GM18873 (cell line): ENCODE measurements at regions not wholly inside any gene's neighbourhood (a gene's known extent, or its start where the extent isn't known, plus 50 kb on each side); places are given as distances from the start of the nearest gene placed in this dataset.
A peak's percentile ranks its signal among the peaks of the same experiment; 100 is the strongest.

Experiments
- ATAC-seq: cut with Tn5 transposase; IDR thresholded peaks from one replicate; pipeline ENCODE4 v1.9.1; 2021; ENCODE audit warnings: mild to moderate bottlenecking, moderate library complexity, moderate number of reproducible peaks; ENCODE audit not compliant: unreplicated experiment, low FRiP score

GRCh38 chr3:31240466-31240865, 292.3 kb upstream of the STT3B start:
- ATAC-seq = no peak

DNA sequence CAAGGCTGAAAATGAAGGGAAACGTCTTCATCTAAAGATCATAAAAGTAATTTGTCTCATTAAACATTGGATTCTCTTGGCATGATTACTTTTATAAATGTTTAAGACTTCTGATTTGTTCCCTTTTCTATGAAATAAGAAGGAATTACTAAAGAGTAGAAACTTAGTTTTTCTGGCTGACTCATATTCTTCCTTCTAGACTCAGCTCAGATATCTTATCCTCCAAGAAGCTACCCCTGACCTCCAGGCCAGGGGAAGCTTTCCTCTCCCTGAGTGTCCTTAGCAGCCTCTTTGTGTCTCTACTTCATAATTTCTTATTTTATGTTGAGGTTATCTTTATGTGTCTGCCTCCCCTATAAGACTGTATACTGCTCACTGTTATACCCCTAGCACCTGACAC, 291.9 kb upstream of the STT3B start:
- no peak for ATAC-seq

GRCh38 chr3:31241533-31241932, 291.2 kb upstream of the STT3B start:
- ATAC-seq = no peak

DNA sequence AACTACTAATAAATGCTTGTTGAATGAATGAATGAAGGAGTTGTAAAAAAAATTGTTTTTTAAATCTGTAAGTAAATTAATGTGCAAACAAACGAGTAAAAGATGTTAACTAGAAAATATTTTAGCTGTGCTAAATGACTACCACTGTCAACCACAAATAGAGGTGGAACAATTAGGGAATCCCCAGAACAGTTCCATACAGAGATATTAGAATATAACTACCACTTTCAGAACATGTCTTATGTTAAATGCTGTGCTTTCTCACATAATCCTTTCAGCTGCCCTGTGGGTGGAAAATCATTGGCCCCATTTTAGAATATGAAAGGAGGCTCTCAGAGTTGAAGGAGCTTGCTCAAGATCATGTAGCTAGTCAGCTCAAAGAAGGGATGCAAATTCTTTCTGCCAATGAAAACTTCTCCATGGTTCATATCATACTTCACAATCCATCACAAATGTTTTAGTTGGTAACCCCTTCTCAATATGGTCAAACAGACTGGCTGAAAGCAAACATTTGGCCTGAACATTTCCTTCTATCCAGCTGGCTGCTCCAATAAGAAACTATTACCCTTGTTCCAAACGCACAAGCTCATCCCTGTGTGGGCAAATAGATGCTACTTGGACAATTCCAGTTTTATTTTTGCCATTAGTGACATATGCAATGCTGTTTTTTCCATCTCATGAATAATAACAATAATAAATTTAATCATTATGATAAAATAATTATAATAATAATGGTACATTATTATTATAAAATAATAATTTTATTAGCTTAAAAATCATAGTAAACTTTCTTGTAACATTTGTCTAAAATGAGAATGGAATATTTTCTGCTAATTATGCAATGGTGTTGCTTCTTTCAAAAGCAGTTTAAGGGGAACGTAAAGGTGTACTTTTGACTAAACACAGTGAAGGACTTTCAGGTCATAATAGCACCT, 290.4 kb upstream of the STT3B start:
- ATAC-seq = peak; percentile 74

- ATAC-seq = no peak
Observed at GRCh38 chr3:31244929-31245817, 287.6 kb upstream of the STT3B start.

GRCh38 chr3:31246293-31247062, 286.2 kb upstream of the STT3B start:
- no peak for ATAC-seq

DNA sequence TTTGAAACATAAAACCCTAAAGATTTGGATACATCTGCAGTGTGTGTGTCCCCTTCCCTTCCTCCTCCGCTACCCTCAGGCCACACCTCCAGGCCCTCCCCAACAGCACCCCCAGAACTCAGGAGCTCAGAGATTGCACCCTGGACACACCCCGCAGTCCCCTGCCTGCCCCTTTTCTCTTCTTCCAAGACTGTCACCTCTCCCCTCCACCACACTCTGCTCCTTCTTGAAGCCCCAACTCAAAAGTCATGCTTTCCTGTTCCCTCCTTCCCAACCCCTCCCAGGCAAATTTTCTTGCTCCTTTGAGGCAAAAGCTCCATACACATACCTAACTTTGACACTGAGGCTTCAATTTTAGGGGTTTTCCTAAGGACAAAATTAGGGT, 285.7 kb upstream of the STT3B start:
- ATAC-seq = no peak

- peak; percentile 68 for ATAC-seq
Observed at GRCh38 chr3:31247850-31248562, 284.7 kb upstream of the STT3B start.

- peak; percentile 3 for ATAC-seq
Observed at GRCh38 chr3:31248563-31248992, 284.1 kb upstream of the STT3B start.

DNA sequence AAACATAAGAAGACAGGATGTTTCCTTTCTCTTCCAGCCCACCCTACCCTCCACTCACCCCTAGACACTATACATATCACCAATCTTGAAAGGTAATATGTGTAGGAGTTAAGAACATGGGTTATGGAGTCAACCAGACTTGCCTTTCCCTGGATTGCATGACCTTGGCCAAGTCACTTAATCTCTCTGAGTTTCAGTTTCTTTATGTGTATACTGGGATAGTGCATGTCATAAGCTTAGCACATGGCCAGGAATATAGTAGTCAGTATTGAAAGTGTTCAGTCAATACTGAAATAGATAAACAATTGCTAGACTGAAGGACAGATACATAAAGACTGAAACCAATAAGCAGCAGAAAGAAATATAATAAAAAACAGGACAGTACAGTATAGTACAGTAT, 283.2 kb upstream of the STT3B start:
- no peak for ATAC-seq

GRCh38 chr3:31250116-31250777, 282.5 kb upstream of the STT3B start:
- ATAC-seq = no peak

- no peak for ATAC-seq
Observed at GRCh38 chr3:31251083-31251482, 281.6 kb upstream of the STT3B start.

GRCh38 chr3:31252216-31253185, 280.2 kb upstream of the STT3B start:
- peak; percentile 33 for ATAC-seq

GRCh38 chr3:31253782-31254181, 278.9 kb upstream of the STT3B start:
- no peak for ATAC-seq

DNA sequence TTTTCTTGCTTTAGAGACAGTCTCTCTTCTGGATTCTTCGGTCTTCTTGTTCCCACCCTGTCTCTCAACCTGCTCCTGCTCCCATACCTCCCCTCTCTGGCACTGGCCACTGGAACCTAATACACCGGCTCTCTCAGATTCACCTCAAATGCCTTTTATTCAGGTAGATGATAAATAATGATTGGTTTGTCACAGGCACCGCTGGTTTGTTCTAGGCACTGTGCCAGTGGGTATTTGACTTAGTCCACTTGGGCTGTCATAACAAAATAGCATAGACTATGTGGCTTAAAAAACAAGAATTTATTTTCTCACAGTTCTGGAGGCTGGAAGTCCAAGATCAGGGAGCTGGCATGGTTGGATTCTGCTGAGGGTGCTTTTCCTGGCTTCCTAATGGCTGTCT, 278.2 kb upstream of the STT3B start:
- ATAC-seq = no peak

- no peak for ATAC-seq
Observed at GRCh38 chr3:31255007-31255581, 277.6 kb upstream of the STT3B start.

- no peak for ATAC-seq
Observed at GRCh38 chr3:31262201-31262600, 270.5 kb upstream of the STT3B start.

DNA sequence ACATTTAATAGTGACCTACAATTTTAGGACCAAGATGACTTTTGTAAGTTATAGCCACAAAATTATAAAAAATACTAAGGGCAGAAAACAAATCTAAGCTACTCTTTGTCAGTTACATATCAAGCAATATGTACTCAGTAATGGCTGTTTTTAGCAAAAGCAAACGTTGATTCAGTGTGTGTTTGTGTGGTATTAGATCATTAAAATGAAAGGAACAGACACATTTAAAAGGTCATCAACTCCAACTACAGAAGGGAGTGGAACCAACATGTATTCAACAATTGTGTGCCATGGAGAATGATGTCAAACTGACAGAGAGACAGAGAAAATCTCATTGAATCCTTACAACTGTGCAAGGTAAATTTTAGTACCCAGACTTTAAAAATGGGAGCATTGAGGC, 268.8 kb upstream of the STT3B start:
- no peak for ATAC-seq
